CD14-positive monocyte (primary cell): ENCODE measurements at regions not wholly inside any gene's neighbourhood (a gene's known extent, or its start where the extent isn't known, plus 50 kb on each side); places are given as distances from the start of the nearest gene placed in this dataset.

ENCODE experiments used
- DNase-seq, 3 donors: peaks; one replicate each; pipeline ENCODE4 v3.0.0-alpha.2; 2011 to 2022
- H2AFZ ChIP-seq: 2 replicates; pipeline ENCODE4 v1.6.0; 2012; ENCODE audit warnings: mild to moderate bottlenecking, low read depth, low read length, inconsistent platforms; ENCODE audit not compliant: insufficient read depth, poor library complexity, severe bottlenecking
- H3K27ac ChIP-seq, 2 donors: 1 replicate in 1 of 2; 2 replicates in 1 of 2; pipeline ENCODE4 v1.5.1; 2012 to 2013; ENCODE audit warnings: low read length in 2 of 2, control low read depth in 1 of 2, inconsistent platforms in 1 of 2, low read depth in 1 of 2, mild to moderate bottlenecking in 1 of 2
- H3K27me3 ChIP-seq, 2 donors: one replicate each; pipeline versions ENCODE4 v1.6.0 to v1.6.1; 2011 to 2013; ENCODE audit warnings: low read length in 2 of 2; ENCODE audit not compliant: control insufficient read depth in 2 of 2, insufficient read depth in 2 of 2
- H3K36me3 ChIP-seq, 2 donors: replicated peaks in 1 of 2; 1 replicate in 1 of 2; 2 replicates in 1 of 2; pipeline versions ENCODE4 v1.5.1 to v1.6.1; 2012 to 2013; ENCODE audit warnings: low read length in 2 of 2, control low read depth in 1 of 2, inconsistent platforms in 1 of 2, mild to moderate bottlenecking in 1 of 2; ENCODE audit not compliant: insufficient read depth in 2 of 2, control insufficient read depth in 1 of 2
- H3K4me1 ChIP-seq, 2 donors: 1 replicate in 1 of 2; 2 replicates in 1 of 2; pipeline versions ENCODE4 v1.5.1 to v1.6.1; 2012 to 2013; ENCODE audit warnings: low read length in 2 of 2, control low read depth in 1 of 2, inconsistent platforms in 1 of 2, mild to moderate bottlenecking in 1 of 2, moderate library complexity in 1 of 2; ENCODE audit not compliant: insufficient read depth in 2 of 2, control insufficient read depth in 1 of 2
- H3K4me2 ChIP-seq: replicated peaks from 2 replicates; pipeline ENCODE3; 2012; ENCODE audit warnings: low read length, moderate library complexity, mild to moderate bottlenecking; ENCODE audit not compliant: poor library complexity, severe bottlenecking; ENCODE audit errors: extremely low read depth
- H3K4me3 ChIP-seq, 3 experiments: fragments of 200-600 bp in 1 of 3; sonication (generic) in 1 of 3; replicated peaks in 1 of 3; 1 replicate in 2 of 3; 2 replicates in 1 of 3; pipeline ENCODE4 v1.5.1; 2011 to 2013; ENCODE audit warnings: low read length in 3 of 3, mild to moderate bottlenecking in 3 of 3, control low read depth in 2 of 3, low read depth in 2 of 3, inconsistent platforms in 1 of 3, moderate library complexity in 1 of 3
- H3K79me2 ChIP-seq: 2 replicates; pipeline ENCODE4 v1.6.0; 2012; ENCODE audit warnings: mild to moderate bottlenecking, control low read depth, inconsistent platforms, low read length, moderate library complexity; ENCODE audit not compliant: insufficient read depth
- H3K9ac ChIP-seq: 2 replicates; pipeline ENCODE4 v1.6.0; 2017; ENCODE audit warnings: low read length, mild to moderate bottlenecking; ENCODE audit not compliant: insufficient read depth, poor library complexity, severe bottlenecking
- H3K9me3 ChIP-seq, 2 donors: replicated peaks in 1 of 2; 1 replicate in 1 of 2; 2 replicates in 1 of 2; pipeline versions ENCODE4 v1.5.1 to v1.6.1; 2012 to 2013; ENCODE audit warnings: low read length in 2 of 2, control low read depth in 1 of 2; ENCODE audit not compliant: control insufficient read depth in 1 of 2, insufficient read depth in 1 of 2
- H4K20me1 ChIP-seq: 2 replicates; pipeline ENCODE4 v1.6.0; 2012; ENCODE audit warnings: mild to moderate bottlenecking, low read length, control low read depth, moderate library complexity; ENCODE audit not compliant: insufficient read depth
- H3K27ac Mint-ChIP-seq, 7 donors: one replicate each; pipeline ENCODE4 v1.8.0; 2020; ENCODE audit warnings: mild to moderate bottlenecking in 7 of 7, mixed read lengths in 7 of 7, moderate library complexity in 6 of 7, inconsistent platforms in 2 of 7
- H3K27me3 Mint-ChIP-seq, 3 donors: one replicate each; pipeline ENCODE4 v1.8.0; 2021 to 2022; ENCODE audit warnings: low read depth in 3 of 3, mild to moderate bottlenecking in 3 of 3, mixed read lengths in 3 of 3, moderate library complexity in 3 of 3, inconsistent platforms in 1 of 3
- H3K36me3 Mint-ChIP-seq, 2 donors: one replicate each; pipeline ENCODE4 v1.8.0; 2020; ENCODE audit warnings: mixed read lengths in 2 of 2, inconsistent platforms in 1 of 2, mild to moderate bottlenecking in 1 of 2
- H3K4me1 Mint-ChIP-seq: one replicate; pipeline ENCODE4 v1.8.0; 2020; ENCODE audit warnings: mild to moderate bottlenecking, mixed read lengths
- H3K4me3 Mint-ChIP-seq, 2 donors: one replicate each; pipeline ENCODE4 v1.8.0; 2020; ENCODE audit warnings: mild to moderate bottlenecking in 2 of 2, mixed read lengths in 2 of 2, moderate library complexity in 1 of 2
- H3K9me3 Mint-ChIP-seq, 7 donors: one replicate each; pipeline ENCODE4 v1.8.0; 2020 to 2022; ENCODE audit warnings: mixed read lengths in 7 of 7, mild to moderate bottlenecking in 6 of 7, moderate library complexity in 6 of 7, inconsistent platforms in 2 of 7
- CTCF ChIP-seq: fragments of 200-600 bp; IDR thresholded peaks from one replicate; pipeline ENCODE4 v1.8.0; 2022; ENCODE audit warnings: antibody characterized with exemption, mild to moderate bottlenecking
- WGBS: methylation state at CpG from one replicate; pipeline ENCODE4 v1.1.5; 2013; ENCODE audit warnings: missing lambda C conversion rate; ENCODE audit not compliant: insufficient coverage; 5-methylcytosine and 5-hydroxymethylcytosine counted together
- intact Hi-C, 2 donors: fragments of 100-400 bp; cut with micrococcal nuclease; formaldehyde crosslinking; loops; one replicate each; pipeline versions ENCODE4 v1.15.0 to v1.15.1; 2023

- no peaks in the 10 kb centered on the region for H3K36me3 ChIP-seq
- H4K20me1 ChIP-seq = no peaks in the 10 kb centered on the region
- WGBS = no CpG with 5 or more reads among the region's 1 CpG
- Mint-ChIP-seq H3K4me1 (no peaks in the 10 kb centered on the region), H3K36me3 (no peaks in the 10 kb centered on the region), H3K4me3 (no peak overlapping the region), H3K9me3 (peaks cover 0 to 10% (median 3%) of the 10 kb centered on the region in 7 donors), H3K27ac (no peak overlapping the region), H3K27me3 (no peaks in the 10 kb centered on the region)
- no peak overlapping the region for H2AFZ ChIP-seq
- no peaks in the 10 kb centered on the region for H3K27me3 ChIP-seq
- no peaks in the 10 kb centered on the region for H3K4me1 ChIP-seq
- no peak for TF ChIP-seq CTCF
- H3K4me3 ChIP-seq = no peak overlapping the region
- H3K79me2 ChIP-seq = no peaks in the 10 kb centered on the region
- no peak for DNase-seq
- no peak overlapping the region for H3K27ac ChIP-seq
- intact Hi-C loops = no loop called here
- H3K4me2 ChIP-seq = no peak overlapping the region
- H3K9me3 ChIP-seq = peaks cover 0 to 4% of the 10 kb centered on the region in 2 donors
- H3K9ac ChIP-seq = no peak overlapping the region
These were observed 324.4 kb upstream of the ARRDC3 start for GRCh38 chr5:91707521-91707841.

DNA sequence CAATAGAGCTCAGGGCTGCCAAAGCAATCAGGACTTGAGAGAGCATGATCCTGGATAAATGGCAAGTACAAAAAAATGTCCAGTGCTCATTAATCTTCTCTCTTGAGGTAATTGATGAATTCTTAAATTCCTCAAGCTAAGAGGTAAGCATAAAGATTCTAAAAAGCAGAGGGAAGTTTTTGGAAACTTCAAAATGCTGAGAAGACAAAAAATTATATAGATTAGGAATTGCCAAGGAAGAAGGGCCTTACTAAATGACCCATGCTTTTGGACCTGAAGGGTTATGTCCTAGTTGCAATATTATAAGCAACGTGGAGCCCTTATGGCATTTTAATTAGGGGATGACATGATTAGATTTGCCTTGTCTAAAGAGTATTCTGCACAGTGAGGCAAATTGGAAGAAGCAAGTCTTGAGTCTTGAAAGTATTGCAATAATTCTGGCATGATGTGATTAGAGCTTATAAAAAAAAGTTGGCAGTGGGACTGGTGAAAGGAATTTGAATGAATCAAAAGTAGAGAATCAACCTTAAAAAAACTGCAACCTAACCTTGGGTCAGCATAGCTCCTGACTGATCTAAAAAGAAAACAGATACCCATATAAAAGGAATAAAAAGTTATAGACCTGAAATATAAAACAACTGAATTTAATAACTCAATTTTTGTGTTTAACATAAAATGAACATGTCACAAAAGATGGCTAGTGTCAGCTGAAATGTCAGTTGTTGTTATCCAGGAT, 323.8 kb upstream of the ARRDC3 start:
- Histone ChIP-seq H3K36me3 (no peaks in the 10 kb centered on the region), H4K20me1 (no peaks in the 10 kb centered on the region), H2AFZ (no peak overlapping the region), H3K4me3 (no peak overlapping the region), H3K9me3 (peaks cover 0 to 4% of the 10 kb centered on the region in 2 donors), H3K4me1 (no peaks in the 10 kb centered on the region), H3K4me2 (no peak overlapping the region), H3K27me3 (no peaks in the 10 kb centered on the region), H3K9ac (no peak overlapping the region), H3K27ac (no peak overlapping the region), H3K79me2 (no peaks in the 10 kb centered on the region)
- Mint-ChIP-seq H3K27ac (no peak overlapping the region), H3K4me1 (no peaks in the 10 kb centered on the region), H3K36me3 (no peaks in the 10 kb centered on the region), H3K27me3 (no peaks in the 10 kb centered on the region), H3K9me3 (peaks cover 0 to 10% (median 3%) of the 10 kb centered on the region in 7 donors), H3K4me3 (no peak overlapping the region)
- intact Hi-C loops = no loop called here
- WGBS = 100% methylated on average over 1 of the region's 1 CpG
- no peak for TF ChIP-seq CTCF
- DNase-seq = no peak
